Natural killer cell treated with Interleukin-12 subunit alpha and Interleukin-12 subunit beta and Interleukin-15 and Interleukin-18, amount 100 ng/mL, for 72 hours (primary cell): ENCODE measurements at regions not wholly inside any gene's neighbourhood (a gene's known extent, or its start where the extent isn't known, plus 50 kb on each side); places are given as distances from the start of the nearest gene placed in this dataset.
A peak's percentile ranks its signal among the peaks of the same experiment; 100 is the strongest.

Source experiments
- ATAC-seq, 2 donors: fragments of 150-1000 bp; cut with Tn5 transposase in 1 of 2; sonication (Bioruptor Pico), chemical (Tn5 transposase) in 1 of 2; 2 replicates each; pipeline ENCODE4 v1.10.0; 2021
- DNase-seq: peaks from one replicate; pipeline ENCODE4 v3.0.0; 2022; ENCODE audit warnings: low spot score
- H3K27ac Mint-ChIP-seq, 2 donors: 1 replicate in 1 of 2; 2 replicates in 1 of 2; pipeline ENCODE4 v1.8.0; 2022; ENCODE audit warnings: mixed read lengths in 2 of 2, mild to moderate bottlenecking in 1 of 2, moderate library complexity in 1 of 2
- H3K27me3 Mint-ChIP-seq, 2 donors: 1 replicate in 1 of 2; 2 replicates in 1 of 2; pipeline ENCODE4 v1.8.0; 2022; ENCODE audit warnings: mixed read lengths in 2 of 2
- H3K36me3 Mint-ChIP-seq: one replicate; pipeline ENCODE4 v1.8.0; 2022; ENCODE audit warnings: mixed read lengths
- H3K4me1 Mint-ChIP-seq, 2 donors: 1 replicate in 1 of 2; 2 replicates in 1 of 2; pipeline ENCODE4 v1.8.0; 2022; ENCODE audit warnings: low read depth in 2 of 2, mixed read lengths in 2 of 2, mild to moderate bottlenecking in 1 of 2
- H3K4me3 Mint-ChIP-seq: one replicate; pipeline ENCODE4 v1.8.0; 2022; ENCODE audit warnings: mixed read lengths
- H3K9me3 Mint-ChIP-seq: 2 replicates; pipeline ENCODE4 v1.8.0; 2022; ENCODE audit warnings: mixed read lengths

- H3K9me3 Mint-ChIP-seq = no peaks in the 10 kb centered on the region
- DNase-seq (no peak), ATAC-seq (no peak)
- no peaks in the 10 kb centered on the region for H3K27me3 Mint-ChIP-seq
- peak overlapping the region; percentile 16 to 60 for H3K27ac Mint-ChIP-seq
- H3K36me3 Mint-ChIP-seq = no peaks in the 10 kb centered on the region
- peak overlapping the region; percentile 61 for H3K4me3 Mint-ChIP-seq
- peaks cover 53 to 61% of the 10 kb centered on the region in 2 donors for H3K4me1 Mint-ChIP-seq
These were observed 84.1 kb upstream of the SLC38A2 start for GRCh38 chr12:46456356-46457334.

DNA sequence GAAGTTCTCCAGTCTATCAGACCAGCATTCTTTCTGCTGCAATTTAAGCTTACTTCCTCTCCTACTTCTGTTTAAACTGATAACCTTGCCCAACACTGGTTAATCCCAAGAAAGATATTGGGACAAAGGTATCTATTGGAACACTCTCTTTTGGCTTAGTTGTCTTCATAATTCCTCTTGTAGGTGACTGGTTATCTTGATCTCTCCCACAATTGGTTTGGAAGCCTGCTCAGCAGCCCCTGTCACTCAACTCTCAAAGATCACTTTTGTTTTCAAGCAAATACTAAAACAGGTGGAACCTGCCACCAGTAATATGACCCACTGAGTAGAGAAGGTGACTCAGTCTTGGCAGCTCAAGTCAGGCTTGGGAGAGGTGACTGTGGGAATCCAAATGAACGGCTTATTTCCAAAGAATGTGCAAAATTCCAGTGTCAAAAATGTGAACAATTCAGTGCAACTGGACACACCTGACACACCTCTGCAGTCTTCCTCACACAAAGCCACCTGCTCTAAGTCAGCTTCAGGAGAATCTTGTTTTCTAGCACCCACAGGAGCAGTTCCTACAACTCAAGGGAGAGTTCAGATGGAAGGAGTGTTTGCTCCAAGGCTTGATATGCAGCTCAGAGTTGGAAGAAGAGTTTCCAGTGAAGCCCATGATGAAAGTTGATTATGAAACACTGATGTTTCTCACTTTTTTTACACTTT is 83.2 kb upstream of the SLC38A2 start:
- H3K27ac Mint-ChIP-seq = peak overlapping the region in 1 of 2 donors; percentile 60

GRCh38 chr12:46454981-46455380 is 82.4 kb upstream of the SLC38A2 start:
- ATAC-seq (no peak), DNase-seq (no peak)
- Mint-ChIP-seq H3K27me3 (peaks cover 0 to 2% of the 10 kb centered on the region in 2 donors), H3K36me3 (no peaks in the 10 kb centered on the region), H3K9me3 (no peaks in the 10 kb centered on the region), H3K4me1 (peaks cover 42 to 51% of the 10 kb centered on the region in 2 donors), H3K4me3 (peak overlapping the region; percentile 13), H3K27ac (peak overlapping the region; percentile 7 to 60)

More for the DNA sequence above, 83.2 kb upstream of the SLC38A2 start:
- Mint-ChIP-seq H3K9me3 (no peaks in the 10 kb centered on the region), H3K36me3 (no peaks in the 10 kb centered on the region), H3K4me1 (peaks cover 51 to 59% of the 10 kb centered on the region in 2 donors), H3K4me3 (peak overlapping the region; percentile 23), H3K27me3 (peaks cover 0 to 2% of the 10 kb centered on the region in 2 donors)
- no peak for ATAC-seq
- DNase-seq = no peak

DNA sequence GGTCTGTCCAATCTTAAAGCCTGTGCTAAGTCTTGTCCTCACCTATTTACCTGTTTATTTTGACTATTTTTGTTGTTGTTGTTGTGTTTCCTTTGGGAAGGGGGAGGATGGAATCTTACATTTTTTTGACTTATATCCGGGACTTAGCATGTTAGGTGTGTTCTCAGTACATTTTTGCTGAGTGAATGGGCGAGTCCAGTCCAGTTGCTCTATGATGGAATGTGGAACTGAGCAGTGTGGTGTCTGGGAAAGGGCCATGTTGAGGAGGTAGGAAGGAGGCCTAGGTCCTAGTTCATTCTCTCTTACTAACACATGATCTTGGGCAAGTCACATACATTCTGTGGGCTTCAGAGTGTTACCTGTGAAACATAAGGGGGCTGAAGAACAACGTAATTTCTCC is 80.9 kb upstream of the SLC38A2 start:
- Mint-ChIP-seq H3K4me1 (peaks cover 30 to 36% of the 10 kb centered on the region in 2 donors), H3K9me3 (no peaks in the 10 kb centered on the region)

GRCh38 chr12:46452776-46453175 is 80.2 kb upstream of the SLC38A2 start:
- Mint-ChIP-seq H3K36me3 (no peaks in the 10 kb centered on the region), H3K4me3 (no peak overlapping the region), H3K27ac (no peak overlapping the region), H3K27me3 (peaks cover 0 to 4% of the 10 kb centered on the region in 2 donors), H3K4me1 (peaks cover 26 to 34% of the 10 kb centered on the region in 2 donors), H3K9me3 (no peaks in the 10 kb centered on the region)
- ATAC-seq = no peak
- no peak for DNase-seq

More for the DNA sequence above, 80.9 kb upstream of the SLC38A2 start:
- Mint-ChIP-seq H3K36me3 (no peaks in the 10 kb centered on the region), H3K4me3 (no peak overlapping the region), H3K27me3 (peaks cover 0 to 4% of the 10 kb centered on the region in 2 donors), H3K27ac (no peak overlapping the region)
- ATAC-seq (no peak), DNase-seq (no peak)

GRCh38 chr12:46452061-46452615 is 79.6 kb upstream of the SLC38A2 start:
- H3K9me3 Mint-ChIP-seq = no peaks in the 10 kb centered on the region
- H3K27ac Mint-ChIP-seq = no peak overlapping the region
- H3K27me3 Mint-ChIP-seq = peaks cover 0 to 4% of the 10 kb centered on the region in 2 donors
- H3K4me1 Mint-ChIP-seq = peaks cover 26 to 34% of the 10 kb centered on the region in 2 donors
- no peaks in the 10 kb centered on the region for H3K36me3 Mint-ChIP-seq
- ATAC-seq (no peak), DNase-seq (no peak)
- H3K4me3 Mint-ChIP-seq = no peak overlapping the region

- ATAC-seq = no peak
- Mint-ChIP-seq H3K27me3 (peaks cover 0 to 4% of the 10 kb centered on the region in 2 donors), H3K4me1 (peaks cover 21 to 29% of the 10 kb centered on the region in 2 donors), H3K36me3 (no peaks in the 10 kb centered on the region), H3K4me3 (no peak overlapping the region), H3K27ac (no peak overlapping the region), H3K9me3 (no peaks in the 10 kb centered on the region)
- no peak for DNase-seq
These were observed 78.9 kb upstream of the SLC38A2 start for GRCh38 chr12:46451276-46452021.

DNA sequence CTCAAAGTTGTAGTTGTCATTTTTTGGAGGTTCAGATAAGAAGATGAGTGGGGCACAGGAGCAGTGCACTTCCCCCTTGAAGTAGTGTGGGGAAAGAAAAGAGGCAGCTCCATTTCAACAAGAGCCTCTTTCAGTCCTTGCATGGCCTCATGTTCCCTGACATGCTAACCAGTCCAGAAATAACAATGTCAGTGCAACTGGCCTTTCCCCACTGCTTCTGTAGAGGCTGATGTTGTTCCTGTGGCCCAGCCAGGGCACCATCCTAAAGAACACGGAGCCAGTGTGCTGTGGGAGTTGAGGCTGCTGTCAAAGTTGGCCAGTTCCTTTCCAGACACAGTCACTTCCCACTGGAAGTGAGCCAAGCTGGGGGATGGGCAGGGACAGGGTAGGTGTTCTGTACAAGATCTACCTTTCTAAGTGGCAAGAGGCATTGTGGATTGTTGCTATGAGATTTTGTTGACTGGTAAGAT is 77.7 kb upstream of the SLC38A2 start:
- H3K36me3 Mint-ChIP-seq = no peaks in the 10 kb centered on the region
- peaks cover 14 to 24% of the 10 kb centered on the region in 2 donors for H3K4me1 Mint-ChIP-seq
- ATAC-seq (no peak), DNase-seq (no peak)
- no peak overlapping the region for H3K4me3 Mint-ChIP-seq
- H3K27me3 Mint-ChIP-seq = peaks cover 0 to 4% of the 10 kb centered on the region in 2 donors
- no peak overlapping the region for H3K27ac Mint-ChIP-seq
- no peaks in the 10 kb centered on the region for H3K9me3 Mint-ChIP-seq

- H3K4me1 Mint-ChIP-seq = peaks cover 13 to 24% of the 10 kb centered on the region in 2 donors
- no peaks in the 10 kb centered on the region for H3K9me3 Mint-ChIP-seq
- no peak overlapping the region for H3K27ac Mint-ChIP-seq
- H3K36me3 Mint-ChIP-seq = no peaks in the 10 kb centered on the region
- DNase-seq (no peak), ATAC-seq (no peak)
- peaks cover 0 to 4% of the 10 kb centered on the region in 2 donors for H3K27me3 Mint-ChIP-seq
- no peak overlapping the region for H3K4me3 Mint-ChIP-seq
These were observed 77.3 kb upstream of the SLC38A2 start for GRCh38 chr12:46449856-46450255.

GRCh38 chr12:46449316-46449715 is 76.7 kb upstream of the SLC38A2 start:
- Mint-ChIP-seq H3K27ac (no peak overlapping the region), H3K9me3 (no peaks in the 10 kb centered on the region), H3K4me1 (peaks cover 13 to 24% of the 10 kb centered on the region in 2 donors), H3K27me3 (peaks cover 0 to 4% of the 10 kb centered on the region in 2 donors), H3K4me3 (no peak overlapping the region), H3K36me3 (no peaks in the 10 kb centered on the region)
- DNase-seq (no peak), ATAC-seq (no peak)

- Mint-ChIP-seq H3K9me3 (no peaks in the 10 kb centered on the region), H3K27ac (no peak overlapping the region), H3K4me3 (no peak overlapping the region), H3K27me3 (peaks cover 0 to 6% of the 10 kb centered on the region in 2 donors), H3K4me1 (peaks cover 13 to 22% of the 10 kb centered on the region in 2 donors), H3K36me3 (no peaks in the 10 kb centered on the region)
- no peak for ATAC-seq
- no peak for DNase-seq
These were observed 74.1 kb upstream of the SLC38A2 start for GRCh38 chr12:46446645-46447044.

- H3K9me3 Mint-ChIP-seq = no peaks in the 10 kb centered on the region
- no peaks in the 10 kb centered on the region for H3K36me3 Mint-ChIP-seq
- H3K4me1 Mint-ChIP-seq = peaks cover 10 to 17% of the 10 kb centered on the region in 2 donors
- DNase-seq = no peak
- no peak overlapping the region for H3K4me3 Mint-ChIP-seq
- H3K27ac Mint-ChIP-seq = peak overlapping the region in 1 of 2 donors; percentile 23
- peaks cover 0 to 4% of the 10 kb centered on the region in 2 donors for H3K27me3 Mint-ChIP-seq
- no peak for ATAC-seq
These were observed 73.1 kb upstream of the SLC38A2 start for GRCh38 chr12:46445551-46446235.
